H1 (cell line): ENCODE measurements at regions not wholly inside any gene's neighbourhood (a gene's known extent, or its start where the extent isn't known, plus 50 kb on each side); places are given as distances from the start of the nearest gene placed in this dataset.

Experiments used
- CTCF ChIA-PET: fragments of 300-600 bp; sonication (Branson Sonifier 250); formaldehyde crosslinking; loops from one replicate; lab custom pipeline; 2021; ENCODE audit not compliant: partially characterized antibody; lab: Charles Lee
- POLR2A ChIA-PET: fragments of 300-600 bp; sonication (Branson Sonifier 250); formaldehyde crosslinking; loops from one replicate; lab custom pipeline; 2021; ENCODE audit warnings: inconsistent platforms; ENCODE audit not compliant: partially characterized antibody; lab: Charles Lee
- DNase-seq, 2 experiments: peaks; one replicate each; pipeline versions ENCODE4 v3.0.0 to v3.0.0-alpha.2; 2010 to 2022; ENCODE audit warnings: low spot score in 2 of 2, low read depth in 1 of 2, mixed read lengths in 1 of 2
- FAIRE-seq: peaks from 2 replicates; lab custom pipeline; 2011; peaks lifted over from hg19 to GRCh38; lab: Jason Lieb, UNC
- H2AFZ ChIP-seq: 2 replicates; pipeline ENCODE4 v1.8.1; 2012; ENCODE audit warnings: low read length, inconsistent platforms
- H2AK5ac ChIP-seq: 2 replicates; pipeline ENCODE4 v1.6.1; 2013; ENCODE audit warnings: low read depth, low read length
- H2BK120ac ChIP-seq: replicated peaks from 2 replicates; pipeline ENCODE3; 2013; ENCODE audit warnings: low read depth, low read length, inconsistent platforms
- H2BK12ac ChIP-seq: 2 replicates; pipeline ENCODE4 v1.6.1; 2013; ENCODE audit warnings: low read depth, low read length
- H2BK15ac ChIP-seq: 2 replicates; pipeline ENCODE4 v1.6.1; 2013; ENCODE audit warnings: low read length
- H2BK20ac ChIP-seq: 2 replicates; pipeline ENCODE4 v1.6.1; 2013; ENCODE audit warnings: low read length
- H2BK5ac ChIP-seq: 2 replicates; pipeline ENCODE4 v1.6.1; 2013; ENCODE audit warnings: low read depth, low read length
- H3K14ac ChIP-seq: 2 replicates; pipeline ENCODE4 v1.6.1; 2013; ENCODE audit warnings: inconsistent platforms; ENCODE audit not compliant: insufficient read length
- H3K18ac ChIP-seq: 2 replicates; pipeline ENCODE4 v1.6.1; 2013; ENCODE audit warnings: low read length; ENCODE audit errors: extremely low read depth
- H3K23ac ChIP-seq: 2 replicates; pipeline ENCODE4 v1.6.1; 2013; ENCODE audit warnings: inconsistent platforms; ENCODE audit not compliant: insufficient read length
- H3K23me2 ChIP-seq: 2 replicates; pipeline ENCODE4 v1.6.1; 2013; ENCODE audit warnings: low read depth, low read length
- H3K27ac ChIP-seq: 2 replicates; pipeline ENCODE4 v1.6.1; 2011; ENCODE audit warnings: low read depth, low read length, inconsistent platforms
- H3K27me3 ChIP-seq, 4 experiments: replicated peaks in 1 of 4; 1 replicate in 1 of 4; 2 replicates in 3 of 4; pipeline versions ENCODE4 v1.6.1 to v1.8.1; 2011 to 2013; ENCODE audit warnings: low read length in 3 of 4, mild to moderate bottlenecking in 3 of 4, inconsistent platforms in 2 of 4, mixed read lengths in 2 of 4, moderate library complexity in 1 of 4; ENCODE audit not compliant: control insufficient read depth in 3 of 4, insufficient read depth in 3 of 4; ENCODE audit errors: extremely low read depth in 1 of 4
- H3K36me3 ChIP-seq, 4 experiments: 2 replicates each; pipeline versions ENCODE4 v1.6.1 to v1.8.1; 2011 to 2013; ENCODE audit warnings: mild to moderate bottlenecking in 4 of 4, low read length in 3 of 4, moderate library complexity in 2 of 4, control low read depth in 1 of 4, inconsistent platforms in 1 of 4; ENCODE audit not compliant: insufficient read depth in 4 of 4, control insufficient read depth in 2 of 4
- H3K4ac ChIP-seq: replicated peaks from 2 replicates; pipeline ENCODE3; 2013; ENCODE audit warnings: low read length, low read depth, mixed read lengths, inconsistent platforms; ENCODE audit not compliant: insufficient read length
- H3K4me1 ChIP-seq, 4 experiments: replicated peaks in 1 of 4; 1 replicate in 1 of 4; 2 replicates in 3 of 4; pipeline versions ENCODE4 v1.6.1 to v1.8.1; 2011 to 2013; ENCODE audit warnings: low read length in 3 of 4, inconsistent platforms in 2 of 4, mixed read lengths in 1 of 4; ENCODE audit not compliant: insufficient read depth in 4 of 4, control insufficient read depth in 3 of 4
- H3K4me2 ChIP-seq, 2 experiments: 2 replicates each; pipeline versions ENCODE4 v1.6.1 to v1.8.1; 2011 to 2013; ENCODE audit warnings: low read depth in 2 of 2, low read length in 2 of 2, control low read depth in 1 of 2, inconsistent platforms in 1 of 2, mild to moderate bottlenecking in 1 of 2; ENCODE audit not compliant: insufficient read depth in 1 of 2
- H3K4me3 ChIP-seq, 4 experiments: fragments of 200-600, 300-600 bp in 1 of 4; sonication (generic), shearing (Covaris generic), sonication (Bioruptor Twin) in 1 of 4; 2 replicates each; pipeline versions ENCODE4 v1.5.1 to v1.8.1; 2011 to 2016; ENCODE audit warnings: low read length in 4 of 4, low read depth in 3 of 4, control low read depth in 2 of 4, inconsistent platforms in 2 of 4, mild to moderate bottlenecking in 2 of 4, mixed read lengths in 1 of 4, moderate library complexity in 1 of 4; ENCODE audit not compliant: insufficient read depth in 2 of 4; ENCODE audit errors: extremely low read depth in 1 of 4
- H3K56ac ChIP-seq: replicated peaks from 2 replicates; pipeline ENCODE3; 2013; ENCODE audit warnings: low read depth, mild to moderate bottlenecking, mixed read lengths, low read length, inconsistent platforms; ENCODE audit not compliant: insufficient read length
- H3K79me1 ChIP-seq: 2 replicates; pipeline ENCODE4 v1.6.1; 2013; ENCODE audit warnings: low read depth, low read length, control low read depth
- H3K79me2 ChIP-seq, 2 experiments: 2 replicates each; pipeline versions ENCODE4 v1.6.1 to v1.8.1; 2012 to 2013; ENCODE audit warnings: low read length in 2 of 2, mild to moderate bottlenecking in 2 of 2, inconsistent platforms in 1 of 2; ENCODE audit not compliant: insufficient read depth in 2 of 2, control insufficient read depth in 1 of 2
- H3K9ac ChIP-seq, 4 experiments: replicated peaks in 1 of 4; 1 replicate in 1 of 4; 2 replicates in 3 of 4; pipeline versions ENCODE4 v1.6.1 to v1.8.1; 2011 to 2013; ENCODE audit warnings: low read depth in 3 of 4, low read length in 3 of 4, control low read depth in 2 of 4, mild to moderate bottlenecking in 2 of 4, moderate library complexity in 2 of 4, inconsistent platforms in 1 of 4; ENCODE audit errors: extremely low read depth in 1 of 4
- H3K9me3 ChIP-seq, 2 experiments: 2 replicates each; pipeline versions ENCODE4 v1.6.1 to v1.8.1; 2012 to 2013; ENCODE audit warnings: mild to moderate bottlenecking in 2 of 2, moderate library complexity in 2 of 2, control low read depth in 1 of 2, inconsistent platforms in 1 of 2, low read depth in 1 of 2, low read length in 1 of 2, mixed read lengths in 1 of 2; ENCODE audit not compliant: insufficient read depth in 2 of 2
- H4K20me1 ChIP-seq, 2 experiments: replicated peaks in 1 of 2; 2 replicates each; pipeline versions ENCODE3 to v1.8.1; 2011 to 2013; ENCODE audit warnings: inconsistent platforms in 2 of 2, low read length in 2 of 2, mild to moderate bottlenecking in 1 of 2; ENCODE audit not compliant: insufficient read depth in 2 of 2, control insufficient read depth in 1 of 2
- H4K5ac ChIP-seq: 2 replicates; pipeline ENCODE4 v1.6.1; 2013; ENCODE audit warnings: low read length, low read depth, mixed read lengths, inconsistent platforms; ENCODE audit not compliant: insufficient read length
- H4K8ac ChIP-seq: 2 replicates; pipeline ENCODE4 v1.8.0; 2013; ENCODE audit warnings: mild to moderate bottlenecking, moderate library complexity, low read length, inconsistent platforms; ENCODE audit not compliant: insufficient read depth; ENCODE audit errors: extremely low read depth
- H4K91ac ChIP-seq: replicated peaks from 2 replicates; pipeline ENCODE3; 2013; ENCODE audit warnings: low read length, mixed read lengths, inconsistent platforms; ENCODE audit not compliant: insufficient read length
- CTBP2 ChIP-seq: IDR thresholded peaks from 2 replicates; pipeline ENCODE4 v1.7.0; 2011; ENCODE audit warnings: borderline replicate concordance, mild to moderate bottlenecking, moderate library complexity, mixed read lengths, low read length; ENCODE audit not compliant: insufficient read depth, insufficient read length
- MAFK ChIP-seq: IDR thresholded peaks from 2 replicates; pipeline ENCODE4 v1.6.1; 2012; ENCODE audit warnings: low read depth, mild to moderate bottlenecking, improper control_type of control experiment, low read length
- SAP30 ChIP-seq: fragments of 300-600 bp; sonication (generic); IDR thresholded peaks from 2 replicates; pipeline ENCODE4 v1.7.1; 2012; ENCODE audit warnings: low read length, moderate library complexity, mild to moderate bottlenecking, inconsistent platforms; ENCODE audit not compliant: insufficient read depth, insufficient replicate concordance
- YY1 ChIP-seq: IDR thresholded peaks from 2 replicates; pipeline ENCODE4 v1.6.1; 2011; ENCODE audit warnings: low read depth, mild to moderate bottlenecking, low read length
- WGBS, 2 experiments: shearing (Covaris generic) in 1 of 2; methylation state at CpG; one replicate each; pipeline versions ENCODE4 v1.1.6 to v1.1.7; 2013 to 2015; ENCODE audit warnings: low lambda C conversion rate in 2 of 2, mixed read lengths in 2 of 2, inconsistent platforms in 1 of 2, low coverage in 1 of 2, missing lambda C conversion rate in 1 of 2; ENCODE audit not compliant: insufficient replicate concordance in 2 of 2, insufficient coverage in 1 of 2, insufficient read length in 1 of 2; ENCODE audit errors: extremely low coverage in 1 of 2, missing lambda C conversion rate in 1 of 2; 5-methylcytosine and 5-hydroxymethylcytosine counted together

DNA sequence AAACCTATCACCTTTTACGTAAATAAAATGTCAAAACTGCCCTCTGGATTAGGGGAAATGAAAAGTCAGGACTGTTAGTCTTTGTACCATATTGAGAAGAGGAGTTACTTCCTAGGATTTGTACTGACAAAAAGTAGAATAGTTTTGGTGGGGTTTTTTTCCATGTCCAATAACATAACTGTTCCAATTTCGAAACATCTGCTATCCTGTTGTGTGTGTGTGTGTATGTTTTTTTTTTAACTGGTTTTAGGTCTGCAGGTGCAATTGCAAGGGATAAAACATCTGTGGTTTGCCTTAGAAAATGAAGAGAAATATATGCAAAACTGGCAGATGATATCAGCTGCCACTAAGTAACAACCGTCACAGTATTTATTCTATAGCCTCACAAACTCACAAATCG, 506.8 kb downstream of the NFIB start:
- Histone ChIP-seq H3K79me2 (no peaks in the 10 kb centered on the region), H2BK120ac (no peak overlapping the region), H3K4me1 (no peaks in the 10 kb centered on the region), H3K18ac (no peak overlapping the region), H2AK5ac (no peak overlapping the region), H4K91ac (no peak overlapping the region), H3K79me1 (no peaks in the 10 kb centered on the region), H3K23me2 (no peaks in the 10 kb centered on the region; the same call in 1 of the 2 replicates), H2BK5ac (no peak overlapping the region), H3K9ac (no peak overlapping the region), H3K56ac (no peak overlapping the region), H2BK15ac (no peak overlapping the region), H4K20me1 (no peaks in the 10 kb centered on the region), H3K27me3 (no peaks in the 10 kb centered on the region), H3K4me2 (no peak overlapping the region), H3K4me3 (no peak overlapping the region), H3K4ac (no peak overlapping the region), H3K9me3 (no peaks in the 10 kb centered on the region), H2AFZ (no peak overlapping the region), H4K5ac (no peak overlapping the region), H2BK12ac (no peak overlapping the region), H3K27ac (no peak overlapping the region), H4K8ac (no peak overlapping the region), H2BK20ac (no peak overlapping the region), H3K23ac (no peak overlapping the region), H3K36me3 (no peaks in the 10 kb centered on the region), H3K14ac (no peak overlapping the region)
- DNase-seq = no peak
- WGBS, 2 experiments = 88% methylated on average over 4 of the region's 4 CpGs; no CpG with 5 or more reads in 1 of the 2 experiments
- ChIA-PET POLR2A (no interaction called here), CTCF (interaction anchor here (1.1 to 2.2 kb wide), 2 partner anchors 238 to 380 kb away, joined by 3 to 7 read pairs; no protein-coding TSS in a partner anchor)
- no peak for FAIRE-seq
- TF ChIP-seq YY1 (no peak), MAFK (no peak), SAP30 (no peak), CTBP2 (no peak)
